ENCODE measurements at regions not wholly inside any gene's neighbourhood (a gene's known extent, or its start where the extent isn't known, plus 50 kb on each side); places are given as distances from the start of the nearest gene placed in this dataset.

- H3K4me3 ChIP-seq (ENCODE audit: low read depth, low read length): no peak overlapping the region
- TF ChIP-seq CTCF (IDR thresholded peaks at IDR 0.05; ENCODE audit: borderline replicate concordance, insufficient read depth, low read depth, low read length): no peak
Observed at GRCh38 chr10:128863823-128864405, 603.1 kb upstream of the MGMT start.

- no peak overlapping the region for H3K4me3 ChIP-seq (ENCODE audit: low read depth, low read length)
- no peak for TF ChIP-seq CTCF (IDR thresholded peaks at IDR 0.05; ENCODE audit: borderline replicate concordance, insufficient read depth, low read depth, low read length)
Observed at GRCh38 chr10:128864554-128865295, 602.3 kb upstream of the MGMT start.

GRCh38 chr10:128865436-128866195 is 601.4 kb upstream of the MGMT start:
- no peak overlapping the region for H3K4me3 ChIP-seq (ENCODE audit: low read depth, low read length)
- TF ChIP-seq CTCF (IDR thresholded peaks at IDR 0.05; ENCODE audit: borderline replicate concordance, insufficient read depth, low read depth, low read length): no peak

- no peak for TF ChIP-seq CTCF (IDR thresholded peaks at IDR 0.05; ENCODE audit: borderline replicate concordance, insufficient read depth, low read depth, low read length)
- H3K4me3 ChIP-seq (ENCODE audit: low read depth, low read length): no peak overlapping the region
Observed at GRCh38 chr10:128866551-128866950, 600.5 kb upstream of the MGMT start.

- H3K4me3 ChIP-seq (ENCODE audit: low read depth, low read length): no peak overlapping the region
- TF ChIP-seq CTCF (IDR thresholded peaks at IDR 0.05; ENCODE audit: borderline replicate concordance, insufficient read depth, low read depth, low read length): no peak
Observed at GRCh38 chr10:128867210-128867609, 599.8 kb upstream of the MGMT start.

GRCh38 chr10:128867819-128868218 is 599.2 kb upstream of the MGMT start:
- TF ChIP-seq CTCF (IDR thresholded peaks at IDR 0.05; ENCODE audit: borderline replicate concordance, insufficient read depth, low read depth, low read length): no peak
- no peak overlapping the region for H3K4me3 ChIP-seq (ENCODE audit: low read depth, low read length)
